ENCODE measurements at regions not wholly inside any gene's neighbourhood (a gene's known extent, or its start where the extent isn't known, plus 50 kb on each side); places are given as distances from the start of the nearest gene placed in this dataset.

GRCh38 chr6:153572371-153572770 is 441.3 kb upstream of the RGS17 start:
- Histone ChIP-seq H3K27ac (ENCODE audit: low read depth, low read length) (no peak overlapping the region), H3K4me1 (ENCODE audit: insufficient read depth, low read length) (no peaks in the 10 kb centered on the region), H3K79me2 (ENCODE audit: insufficient read depth, low read length) (no peaks in the 10 kb centered on the region), H3K9me3 (ENCODE audit: insufficient read depth, low read depth, low read length) (no peaks in the 10 kb centered on the region), H4K20me1 (ENCODE audit: insufficient read depth, low read length) (no peaks in the 10 kb centered on the region), H3K4me3 (ENCODE audit: insufficient read depth, low read depth, low read length) (no peak overlapping the region), H3K4me2 (ENCODE audit: low read length) (no peak overlapping the region), H2AFZ (ENCODE audit: low read depth, low read length) (no peak overlapping the region), H3K9ac (ENCODE audit: low read length) (no peak overlapping the region), H3K36me3 (ENCODE audit: insufficient read depth, low read length) (no peaks in the 10 kb centered on the region), H3K27me3 (ENCODE audit: insufficient read depth, low read length) (no peaks in the 10 kb centered on the region)
- H3K4me1 Mint-ChIP-seq (ENCODE audit: low read depth, unreplicated experiment): peaks cover 8% of the 10 kb centered on the region
- TF ChIP-seq CTCF (IDR thresholded peaks at IDR 0.05; ENCODE audit: insufficient read depth, low read depth, low read length) (no peak), EZH2 (IDR thresholded peaks at IDR 0.05; ENCODE audit: insufficient read depth, low read length) (no peak)
- no peak overlapping the region for H3K4me3 Mint-ChIP-seq (ENCODE audit: unreplicated experiment)
- no peaks in the 10 kb centered on the region for H3K27me3 Mint-ChIP-seq (ENCODE audit: low read depth, unreplicated experiment)
- H3K27ac Mint-ChIP-seq (ENCODE audit: unreplicated experiment): no peak overlapping the region
- no peaks in the 10 kb centered on the region for H3K9me3 Mint-ChIP-seq (ENCODE audit: unreplicated experiment)
- no peaks in the 10 kb centered on the region for H3K36me3 Mint-ChIP-seq (ENCODE audit: low read depth, unreplicated experiment)
- no peak for FAIRE-seq
- no peak for DNase-seq (ENCODE audit: low read depth)

GRCh38 chr6:153568628-153569027 is 437.5 kb upstream of the RGS17 start:
- H3K36me3 ChIP-seq (ENCODE audit: insufficient read depth, low read length): no peaks in the 10 kb centered on the region
- Mint-ChIP-seq H3K4me1 (ENCODE audit: low read depth, unreplicated experiment) (peaks cover 15% of the 10 kb centered on the region), H3K9me3 (ENCODE audit: unreplicated experiment) (no peaks in the 10 kb centered on the region), H3K4me3 (ENCODE audit: unreplicated experiment) (no peak overlapping the region), H3K27me3 (ENCODE audit: low read depth, unreplicated experiment) (no peaks in the 10 kb centered on the region), H3K36me3 (ENCODE audit: low read depth, unreplicated experiment) (no peaks in the 10 kb centered on the region), H3K27ac (ENCODE audit: unreplicated experiment) (no peak overlapping the region)
- no peaks in the 10 kb centered on the region for H3K79me2 ChIP-seq (ENCODE audit: insufficient read depth, low read length)
- H4K20me1 ChIP-seq (ENCODE audit: insufficient read depth, low read length): no peaks in the 10 kb centered on the region
- FAIRE-seq (no peak), DNase-seq (ENCODE audit: low read depth) (peak; percentile 5)
- no peak overlapping the region for H2AFZ ChIP-seq (ENCODE audit: low read depth, low read length)
- no peak overlapping the region for H3K27ac ChIP-seq (ENCODE audit: low read depth, low read length)
- H3K27me3 ChIP-seq (ENCODE audit: insufficient read depth, low read length): no peaks in the 10 kb centered on the region
- H3K4me1 ChIP-seq (ENCODE audit: insufficient read depth, low read length): no peaks in the 10 kb centered on the region
- H3K9me3 ChIP-seq (ENCODE audit: insufficient read depth, low read depth, low read length): no peaks in the 10 kb centered on the region
- no peak overlapping the region for H3K4me3 ChIP-seq (ENCODE audit: insufficient read depth, low read depth, low read length)
- TF ChIP-seq CTCF (IDR thresholded peaks at IDR 0.05; ENCODE audit: insufficient read depth, low read depth, low read length) (no peak), EZH2 (IDR thresholded peaks at IDR 0.05; ENCODE audit: insufficient read depth, low read length) (no peak)
- no peak overlapping the region for H3K9ac ChIP-seq (ENCODE audit: low read length)
- H3K4me2 ChIP-seq (ENCODE audit: low read length): peak overlapping the region; percentile 47

- H3K36me3 ChIP-seq (ENCODE audit: insufficient read depth, low read length): no peaks in the 10 kb centered on the region
- no peak overlapping the region for H3K9ac ChIP-seq (ENCODE audit: low read length)
- FAIRE-seq (no peak), DNase-seq (ENCODE audit: low read depth) (no peak)
- H3K9me3 ChIP-seq (ENCODE audit: insufficient read depth, low read depth, low read length): no peaks in the 10 kb centered on the region
- H3K36me3 Mint-ChIP-seq (ENCODE audit: low read depth, unreplicated experiment): no peaks in the 10 kb centered on the region
- H2AFZ ChIP-seq (ENCODE audit: low read depth, low read length): no peak overlapping the region
- H4K20me1 ChIP-seq (ENCODE audit: insufficient read depth, low read length): no peaks in the 10 kb centered on the region
- H3K9me3 Mint-ChIP-seq (ENCODE audit: unreplicated experiment): no peaks in the 10 kb centered on the region
- H3K27ac ChIP-seq (ENCODE audit: low read depth, low read length): no peak overlapping the region
- no peak for TF ChIP-seq CTCF (IDR thresholded peaks at IDR 0.05; ENCODE audit: insufficient read depth, low read depth, low read length)
- TF ChIP-seq EZH2 (IDR thresholded peaks at IDR 0.05; ENCODE audit: insufficient read depth, low read length): no peak
- no peak overlapping the region for H3K4me3 ChIP-seq (ENCODE audit: insufficient read depth, low read depth, low read length)
- H3K79me2 ChIP-seq (ENCODE audit: insufficient read depth, low read length): no peaks in the 10 kb centered on the region
- peaks cover 15% of the 10 kb centered on the region for H3K4me1 Mint-ChIP-seq (ENCODE audit: low read depth, unreplicated experiment)
- no peak overlapping the region for H3K4me2 ChIP-seq (ENCODE audit: low read length)
- H3K27me3 Mint-ChIP-seq (ENCODE audit: low read depth, unreplicated experiment): no peaks in the 10 kb centered on the region
- no peak overlapping the region for H3K4me3 Mint-ChIP-seq (ENCODE audit: unreplicated experiment)
- no peak overlapping the region for H3K27ac Mint-ChIP-seq (ENCODE audit: unreplicated experiment)
- no peaks in the 10 kb centered on the region for H3K27me3 ChIP-seq (ENCODE audit: insufficient read depth, low read length)
- H3K4me1 ChIP-seq (ENCODE audit: insufficient read depth, low read length): no peaks in the 10 kb centered on the region
These were observed 433.7 kb upstream of the RGS17 start for GRCh38 chr6:153564803-153565202.
